Non-pigmented ciliary epithelial cell (primary cell): ENCODE measurements at regions not wholly inside any gene's neighbourhood (a gene's known extent, or its start where the extent isn't known, plus 50 kb on each side); places are given as distances from the start of the nearest gene placed in this dataset.

Experiments
- DNase-seq: peaks from one replicate; pipeline ENCODE4 v3.0.0-alpha.2; 2010; ENCODE audit warnings: low read depth

DNA sequence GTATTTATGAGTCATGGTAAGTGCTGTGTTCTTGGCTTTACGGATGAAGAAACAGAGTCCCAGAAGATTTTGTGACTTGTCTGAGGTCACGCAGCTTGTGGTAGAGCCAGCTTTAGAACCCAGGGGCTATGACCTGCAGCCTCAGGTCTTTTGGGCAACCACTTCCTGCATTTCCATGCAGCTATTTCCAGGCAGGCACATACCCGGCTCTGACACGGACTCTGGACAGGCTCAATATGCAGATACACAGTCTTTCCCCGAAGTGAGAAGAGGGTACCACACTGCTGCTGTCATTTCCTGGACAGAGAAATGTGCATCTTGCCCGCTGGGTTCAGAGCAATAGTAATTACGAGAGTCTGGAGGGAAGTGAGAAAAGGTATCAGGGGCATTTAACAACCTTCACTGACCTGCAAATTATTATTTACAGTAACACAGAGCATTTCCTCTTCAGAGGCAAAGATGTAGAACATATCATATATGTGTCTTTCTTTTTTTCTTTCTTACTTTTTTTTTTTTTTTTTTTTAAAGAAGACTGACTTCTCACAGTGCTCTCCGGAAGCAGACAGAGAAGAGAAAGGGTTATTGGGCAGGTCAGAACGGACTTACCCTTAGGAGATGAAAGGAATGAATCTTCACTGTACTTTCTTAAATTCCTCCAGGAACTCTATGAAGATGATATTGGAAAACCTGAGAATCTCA is 185.1 kb downstream of the CLIC5 start:
- DNase-seq: no peak

- DNase-seq: no peak
Observed at GRCh38 chr6:45829873-45830272, 185.8 kb downstream of the CLIC5 start.

- DNase-seq: no peak
Observed at GRCh38 chr6:45827952-45828530, 187.6 kb downstream of the CLIC5 start.

- DNase-seq: no peak
Observed at GRCh38 chr6:45822873-45823272, 192.8 kb downstream of the CLIC5 start.

GRCh38 chr6:45822246-45822812 is 193.3 kb downstream of the CLIC5 start:
- no peak for DNase-seq

GRCh38 chr6:45818655-45819054 is 197.0 kb downstream of the CLIC5 start:
- no peak for DNase-seq

GRCh38 chr6:45816674-45817297 is 198.9 kb downstream of the CLIC5 start:
- no peak for DNase-seq

DNA sequence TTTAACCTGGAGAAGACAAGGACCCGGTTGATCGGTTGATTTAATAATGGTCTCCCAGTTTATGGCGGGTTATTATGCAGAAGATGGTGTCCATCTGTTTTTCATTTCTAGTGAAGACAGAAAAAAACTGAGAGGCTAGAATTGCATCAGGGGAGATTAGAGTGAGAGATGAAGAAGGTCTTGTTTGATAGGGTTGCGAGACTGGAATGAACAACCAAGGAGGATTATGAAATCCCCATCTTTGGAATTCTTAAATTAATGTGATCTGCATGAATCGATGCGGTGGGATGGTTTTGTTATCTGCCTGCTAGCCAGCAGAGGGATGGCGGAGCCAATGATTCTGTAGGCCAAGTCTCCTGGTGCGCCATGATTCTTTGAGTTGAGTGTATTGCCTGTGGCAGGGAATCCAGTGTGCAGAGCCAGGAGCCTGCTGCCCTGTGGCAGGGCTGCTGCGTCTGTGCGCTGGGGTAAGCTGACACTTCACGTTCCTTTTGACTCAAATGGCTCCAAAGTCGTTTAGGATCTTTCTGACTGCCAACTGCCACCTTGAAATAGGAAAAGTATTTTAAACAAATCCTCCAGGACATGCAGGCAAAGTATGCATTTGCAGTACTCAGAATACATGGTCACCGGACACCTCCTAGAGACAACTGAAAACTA is 200.1 kb downstream of the CLIC5 start:
- DNase-seq: no peak

- DNase-seq: no peak
Observed at GRCh38 chr6:45814772-45815171, 200.9 kb downstream of the CLIC5 start.

- no peak for DNase-seq
Observed at GRCh38 chr6:45813943-45814342, 201.7 kb downstream of the CLIC5 start.

DNA sequence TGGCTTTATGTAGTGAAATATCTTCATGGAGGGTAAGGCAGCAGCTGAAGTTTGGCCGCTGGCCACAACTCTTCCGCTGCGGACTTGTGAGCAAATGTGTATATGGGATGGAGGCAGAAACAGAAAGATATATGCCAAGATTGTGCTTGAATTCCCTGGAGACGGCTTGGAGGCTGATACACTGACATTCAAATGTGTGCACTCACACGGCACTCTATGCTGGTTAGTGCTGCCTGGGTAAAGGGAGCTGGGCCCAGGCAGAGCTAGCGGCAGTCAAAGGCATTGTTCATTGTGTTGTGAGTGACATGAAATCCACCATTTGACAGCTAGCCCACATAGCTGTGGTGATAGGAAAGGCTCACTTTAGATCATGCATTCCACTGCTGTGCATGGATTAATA is 202.7 kb downstream of the CLIC5 start:
- no peak for DNase-seq

GRCh38 chr6:45808917-45809316 is 206.7 kb downstream of the CLIC5 start:
- DNase-seq: no peak

GRCh38 chr6:45808042-45808645 is 207.5 kb downstream of the CLIC5 start:
- DNase-seq: no peak

GRCh38 chr6:45807311-45808041 is 208.2 kb downstream of the CLIC5 start:
- DNase-seq: no peak

DNA sequence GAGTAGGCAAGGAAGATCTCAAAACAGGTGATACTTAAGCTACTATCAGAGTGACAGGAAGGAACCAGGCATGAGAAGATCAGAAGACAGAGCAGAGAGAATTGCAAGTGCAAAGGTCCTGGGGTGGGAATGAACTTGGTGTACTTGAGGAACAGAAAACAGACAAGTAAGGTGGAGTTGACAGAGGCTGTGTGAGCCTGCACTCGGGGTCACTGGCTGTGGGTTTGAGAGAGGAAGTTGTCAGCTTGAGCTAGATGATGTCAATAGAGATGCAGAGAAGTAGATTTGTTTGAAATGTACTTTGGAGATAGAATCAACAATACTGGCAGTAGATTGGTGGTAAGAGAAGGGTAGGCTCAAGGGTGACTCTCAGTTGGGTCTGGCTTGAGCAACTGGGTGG is 209.5 kb downstream of the CLIC5 start:
- no peak for DNase-seq

GRCh38 chr6:45803071-45803470 is 212.6 kb downstream of the CLIC5 start:
- no peak for DNase-seq

- no peak for DNase-seq
Observed at GRCh38 chr6:45801471-45802289, 214.0 kb downstream of the CLIC5 start.

DNA sequence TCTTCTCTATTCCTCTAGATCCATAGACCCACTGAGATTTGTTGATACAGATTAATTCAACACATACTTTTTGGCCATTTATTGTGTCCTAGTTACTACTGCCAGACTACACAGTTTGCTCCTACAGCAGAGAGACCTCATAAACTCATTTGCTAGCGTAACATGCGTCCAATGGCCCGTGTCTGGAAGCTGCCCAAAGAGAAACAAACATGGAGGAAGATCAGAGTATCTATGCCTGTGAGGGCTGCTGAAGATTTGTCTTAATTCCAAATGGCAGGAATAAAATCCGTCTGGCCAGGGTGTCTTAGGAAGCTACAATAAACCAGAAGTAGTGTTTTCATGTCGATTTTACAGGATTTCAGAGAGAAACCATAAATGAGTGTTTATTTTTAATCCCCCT is 214.7 kb downstream of the CLIC5 start:
- no peak for DNase-seq

GRCh38 chr6:45795678-45796077 is 220.0 kb downstream of the CLIC5 start:
- DNase-seq: no peak

DNA sequence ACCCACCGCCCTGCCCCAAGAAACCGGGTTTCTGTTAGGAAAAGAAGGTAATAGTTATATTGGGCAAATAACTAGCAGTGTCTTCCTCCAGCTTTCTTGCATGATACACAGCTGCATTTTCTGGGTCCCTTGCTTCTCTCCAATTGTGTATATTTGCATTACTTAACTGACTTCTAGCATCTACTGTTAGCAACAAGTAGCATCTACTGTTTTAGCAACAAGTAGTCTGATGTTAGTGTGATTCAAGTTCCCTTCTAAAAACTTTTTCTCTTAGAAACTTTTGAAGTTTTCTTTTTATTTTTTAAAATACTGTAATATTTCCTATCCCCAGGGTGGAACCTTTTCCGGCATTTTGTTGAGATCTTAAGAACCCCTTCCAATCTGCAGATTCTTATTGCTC is 221.2 kb downstream of the CLIC5 start:
- DNase-seq: no peak
